ENCODE measurements at regions not wholly inside any gene's neighbourhood (a gene's known extent, or its start where the extent isn't known, plus 50 kb on each side); places are given as distances from the start of the nearest gene placed in this dataset.
"Not testable (repeated sequence)": the region's sequence is repeated elsewhere in the genome, so short reads cannot be mapped to it uniquely, and the experiment has no call there.

DNA sequence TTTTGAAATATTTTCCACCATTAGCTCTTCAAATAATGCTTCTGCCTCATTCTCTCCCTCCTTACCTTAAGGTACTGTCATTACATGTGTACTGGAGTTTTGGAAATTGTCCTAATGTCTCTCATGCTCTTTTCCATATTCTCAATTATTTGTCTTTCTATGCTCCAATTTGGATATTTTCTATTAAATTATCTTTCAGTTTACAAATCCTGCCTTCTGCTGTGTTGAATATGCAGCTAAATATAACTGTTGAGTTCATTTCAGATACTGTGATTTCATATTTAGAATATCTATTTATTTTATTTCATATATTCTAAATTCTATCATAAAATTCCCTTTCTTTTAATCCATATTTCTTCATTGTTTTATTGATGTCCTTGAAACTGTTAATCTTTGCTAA is 388.0 kb upstream of the CDIN1 start:
- TF ChIP-seq EZH2phosphoT487 (IDR thresholded peaks at IDR 0.05; ENCODE audit: borderline replicate concordance, low read length) = no peak
- TF ChIP-seq, protein P1, sequence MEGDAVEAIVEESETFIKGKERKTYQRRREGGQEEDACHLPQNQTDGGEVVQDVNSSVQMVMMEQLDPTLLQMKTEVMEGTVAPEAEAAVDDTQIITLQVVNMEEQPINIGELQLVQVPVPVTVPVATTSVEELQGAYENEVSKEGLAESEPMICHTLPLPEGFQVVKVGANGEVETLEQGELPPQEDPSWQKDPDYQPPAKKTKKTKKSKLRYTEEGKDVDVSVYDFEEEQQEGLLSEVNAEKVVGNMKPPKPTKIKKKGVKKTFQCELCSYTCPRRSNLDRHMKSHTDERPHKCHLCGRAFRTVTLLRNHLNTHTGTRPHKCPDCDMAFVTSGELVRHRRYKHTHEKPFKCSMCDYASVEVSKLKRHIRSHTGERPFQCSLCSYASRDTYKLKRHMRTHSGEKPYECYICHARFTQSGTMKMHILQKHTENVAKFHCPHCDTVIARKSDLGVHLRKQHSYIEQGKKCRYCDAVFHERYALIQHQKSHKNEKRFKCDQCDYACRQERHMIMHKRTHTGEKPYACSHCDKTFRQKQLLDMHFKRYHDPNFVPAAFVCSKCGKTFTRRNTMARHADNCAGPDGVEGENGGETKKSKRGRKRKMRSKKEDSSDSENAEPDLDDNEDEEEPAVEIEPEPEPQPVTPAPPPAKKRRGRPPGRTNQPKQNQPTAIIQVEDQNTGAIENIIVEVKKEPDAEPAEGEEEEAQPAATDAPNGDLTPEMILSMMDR (IDR thresholded peaks at IDR 0.05; ENCODE audit: low read depth, low read length, poor library complexity, severe bottlenecking) = no peak
- Histone ChIP-seq H3K9me3 (ENCODE audit: control insufficient read depth, insufficient read depth, low read length) (no peaks in the 10 kb centered on the region), H3K27me3 (ENCODE audit: control insufficient read depth, low read length) (no peaks in the 10 kb centered on the region), H4K20me1 (ENCODE audit: control insufficient read depth, insufficient read depth, low read depth, low read length) (no peaks in the 10 kb centered on the region), H3K4me3 (ENCODE audit: low read length) (no peak overlapping the region), H3F3A (ENCODE audit: control insufficient read depth, insufficient read depth) (no peaks in the 10 kb centered on the region), H3K27ac (ENCODE audit: low read depth, low read length) (no peak overlapping the region), H3K79me2 (ENCODE audit: control insufficient read depth, low read length) (no peaks in the 10 kb centered on the region), H3K9me2 (replicated peaks; ENCODE audit: control insufficient read depth, low read length) (no peaks in the 10 kb centered on the region), H3K36me3 (ENCODE audit: control insufficient read depth, low read length) (no peaks in the 10 kb centered on the region), H3K4me1 (ENCODE audit: control insufficient read depth, low read length) (no peaks in the 10 kb centered on the region), H3K4me2 (ENCODE audit: low read length) (no peak overlapping the region)

GRCh38 chr15:36195361-36196007 is 383.9 kb upstream of the CDIN1 start:
- H3K27me3 ChIP-seq (ENCODE audit: control insufficient read depth, low read length); H3K79me2 ChIP-seq (ENCODE audit: control insufficient read depth, low read length); H3K4me1 ChIP-seq (ENCODE audit: control insufficient read depth, low read length); H4K20me1 ChIP-seq (ENCODE audit: control insufficient read depth, insufficient read depth, low read depth, low read length); H3F3A ChIP-seq (ENCODE audit: control insufficient read depth, insufficient read depth); H3K27ac ChIP-seq (ENCODE audit: low read depth, low read length); H3K9me2 ChIP-seq (replicated peaks; ENCODE audit: control insufficient read depth, low read length); H3K4me3 ChIP-seq (ENCODE audit: low read length); H3K36me3 ChIP-seq (ENCODE audit: control insufficient read depth, low read length); H3K4me2 ChIP-seq (ENCODE audit: low read length); H3K9me3 ChIP-seq (ENCODE audit: control insufficient read depth, insufficient read depth, low read length): not testable (repeated sequence)

GRCh38 chr15:36208868-36209582 is 370.4 kb upstream of the CDIN1 start:
- Histone ChIP-seq H3K27me3 (ENCODE audit: control insufficient read depth, low read length) (no peaks in the 10 kb centered on the region), H3K4me3 (ENCODE audit: low read length) (no peak overlapping the region), H3F3A (ENCODE audit: control insufficient read depth, insufficient read depth) (no peaks in the 10 kb centered on the region), H3K79me2 (ENCODE audit: control insufficient read depth, low read length) (no peaks in the 10 kb centered on the region), H3K9me3 (ENCODE audit: control insufficient read depth, insufficient read depth, low read length) (no peaks in the 10 kb centered on the region), H4K20me1 (ENCODE audit: control insufficient read depth, insufficient read depth, low read depth, low read length) (no peaks in the 10 kb centered on the region), H3K36me3 (ENCODE audit: control insufficient read depth, low read length) (no peaks in the 10 kb centered on the region), H3K4me2 (ENCODE audit: low read length) (no peak overlapping the region), H3K27ac (ENCODE audit: low read depth, low read length) (no peak overlapping the region), H3K4me1 (ENCODE audit: control insufficient read depth, low read length) (no peaks in the 10 kb centered on the region), H3K9me2 (replicated peaks; ENCODE audit: control insufficient read depth, low read length) (no peaks in the 10 kb centered on the region)
- TF ChIP-seq, protein P1 (IDR thresholded peaks at IDR 0.05; ENCODE audit: low read depth, low read length, poor library complexity, severe bottlenecking) = no peak
- TF ChIP-seq EZH2phosphoT487 (IDR thresholded peaks at IDR 0.05; ENCODE audit: borderline replicate concordance, low read length) = no peak

GRCh38 chr15:36210426-36210825 is 369.0 kb upstream of the CDIN1 start:
- H3K4me1 ChIP-seq (ENCODE audit: control insufficient read depth, low read length) = no peaks in the 10 kb centered on the region

More at GRCh38 chr15:36210426-36210825, 369.0 kb upstream of the CDIN1 start:
- Histone ChIP-seq H4K20me1 (ENCODE audit: control insufficient read depth, insufficient read depth, low read depth, low read length) (no peaks in the 10 kb centered on the region), H3K27ac (ENCODE audit: low read depth, low read length) (no peak overlapping the region), H3K4me2 (ENCODE audit: low read length) (no peak overlapping the region), H3K4me3 (ENCODE audit: low read length) (no peak overlapping the region), H3K9me3 (ENCODE audit: control insufficient read depth, insufficient read depth, low read length) (no peaks in the 10 kb centered on the region), H3K36me3 (ENCODE audit: control insufficient read depth, low read length) (no peaks in the 10 kb centered on the region), H3F3A (ENCODE audit: control insufficient read depth, insufficient read depth) (no peaks in the 10 kb centered on the region), H3K27me3 (ENCODE audit: control insufficient read depth, low read length) (no peaks in the 10 kb centered on the region), H3K79me2 (ENCODE audit: control insufficient read depth, low read length) (no peaks in the 10 kb centered on the region), H3K9me2 (replicated peaks; ENCODE audit: control insufficient read depth, low read length) (no peaks in the 10 kb centered on the region)
- TF ChIP-seq, protein P1 (IDR thresholded peaks at IDR 0.05; ENCODE audit: low read depth, low read length, poor library complexity, severe bottlenecking) = no peak
